HG03378 (cell line): ENCODE measurements at regions not wholly inside any gene's neighbourhood (a gene's known extent, or its start where the extent isn't known, plus 50 kb on each side); places are given as distances from the start of the nearest gene placed in this dataset.

Experiments used
- ATAC-seq: cut with Tn5 transposase; IDR thresholded peaks from one replicate; pipeline ENCODE4 v1.9.1; 2021; ENCODE audit warnings: mild to moderate bottlenecking, moderate library complexity; ENCODE audit not compliant: unreplicated experiment

DNA sequence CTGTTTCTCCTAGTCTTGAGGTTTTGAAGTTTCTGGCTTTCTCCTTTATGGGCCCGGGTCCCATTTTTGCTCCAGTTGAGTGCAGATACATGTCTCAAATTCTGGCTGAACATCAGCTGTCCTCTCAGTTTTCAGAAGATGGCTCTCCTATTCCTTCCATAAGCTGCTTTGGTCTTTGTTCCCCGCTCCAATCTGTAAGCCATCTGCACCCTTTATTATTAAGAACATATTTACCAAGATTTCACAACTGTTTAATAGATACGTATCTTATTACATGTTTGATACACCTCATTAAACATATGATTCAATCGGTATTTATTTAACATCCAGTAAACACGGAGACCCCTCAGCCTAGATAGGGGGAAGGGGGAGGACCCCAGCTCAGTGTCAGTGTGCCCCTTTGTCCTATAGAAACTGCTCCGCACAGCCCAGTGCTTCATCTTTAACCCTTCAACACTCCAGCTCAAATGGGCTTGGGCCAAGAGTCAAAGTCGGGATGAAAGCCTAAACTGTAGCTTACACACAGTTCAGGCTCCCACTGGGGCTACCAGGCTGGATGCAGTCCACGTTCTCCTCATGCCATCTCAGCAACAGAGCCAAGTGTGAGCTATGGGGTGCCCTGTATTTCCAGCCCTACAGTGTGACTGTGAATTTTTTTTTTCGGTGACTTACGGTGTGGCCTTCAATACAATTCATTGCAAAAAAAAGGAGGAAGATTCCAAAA, 166.0 kb upstream of the ZFHX3 start:
- no peak for ATAC-seq

DNA sequence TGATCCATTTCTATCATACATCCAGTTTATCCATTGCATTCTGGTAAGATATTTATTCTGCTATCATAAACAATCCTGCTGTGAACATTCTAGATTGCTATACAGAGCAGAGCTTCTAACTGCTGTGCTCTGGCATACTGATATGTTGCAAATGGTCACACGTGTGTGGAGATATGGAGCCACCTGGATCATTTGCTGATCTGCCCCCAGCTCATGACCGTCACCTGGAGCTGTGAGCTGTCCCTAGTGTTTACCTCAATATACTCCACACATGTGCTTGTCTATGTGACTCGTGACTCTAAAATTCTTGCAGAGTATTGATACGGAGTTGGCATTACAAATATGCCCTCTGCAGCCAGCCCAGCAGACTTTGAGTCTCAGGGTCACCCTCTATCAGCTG, 164.5 kb upstream of the ZFHX3 start:
- ATAC-seq = no peak

DNA sequence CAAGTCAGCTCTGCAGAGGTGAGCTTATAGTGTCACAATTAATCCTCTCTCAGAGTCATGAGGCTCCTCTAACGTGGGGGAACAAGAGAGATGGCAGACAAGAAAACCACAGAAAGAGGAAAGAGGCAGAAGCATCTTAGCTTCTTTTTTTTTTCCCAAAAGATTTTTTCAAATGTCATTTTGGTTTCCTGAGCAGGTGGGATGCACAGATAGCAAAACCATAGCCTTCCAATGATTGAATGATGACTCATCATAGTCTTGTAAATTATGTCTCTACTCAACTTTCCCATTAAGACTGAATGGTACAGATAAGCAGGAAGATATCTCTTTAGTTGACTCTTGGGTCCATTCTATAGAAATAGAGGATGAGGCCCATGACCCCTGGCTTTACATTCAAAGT, 162.8 kb upstream of the ZFHX3 start:
- no peak for ATAC-seq

- no peak for ATAC-seq
Measured at GRCh38 chr16:73210084-73210483, 162.2 kb upstream of the ZFHX3 start.

DNA sequence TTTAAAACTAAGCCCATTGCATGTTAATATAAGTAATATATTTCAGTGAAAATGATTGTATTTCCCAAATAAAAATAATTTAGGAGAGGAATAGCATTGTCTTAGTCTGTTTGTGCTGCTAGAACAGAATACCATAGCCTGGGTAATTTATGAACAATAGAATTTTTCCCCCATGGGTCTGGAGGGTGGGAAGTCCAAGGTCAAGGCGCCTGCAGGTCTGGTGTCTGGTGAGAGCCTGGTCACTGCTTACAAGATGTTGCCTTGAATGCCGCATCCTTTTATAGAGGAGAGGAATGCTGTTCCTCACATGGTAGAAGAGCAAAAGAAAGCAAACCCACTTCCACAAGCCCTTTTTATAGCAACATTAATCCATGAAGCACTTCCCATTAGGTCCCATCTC, 161.3 kb upstream of the ZFHX3 start:
- no peak for ATAC-seq

DNA sequence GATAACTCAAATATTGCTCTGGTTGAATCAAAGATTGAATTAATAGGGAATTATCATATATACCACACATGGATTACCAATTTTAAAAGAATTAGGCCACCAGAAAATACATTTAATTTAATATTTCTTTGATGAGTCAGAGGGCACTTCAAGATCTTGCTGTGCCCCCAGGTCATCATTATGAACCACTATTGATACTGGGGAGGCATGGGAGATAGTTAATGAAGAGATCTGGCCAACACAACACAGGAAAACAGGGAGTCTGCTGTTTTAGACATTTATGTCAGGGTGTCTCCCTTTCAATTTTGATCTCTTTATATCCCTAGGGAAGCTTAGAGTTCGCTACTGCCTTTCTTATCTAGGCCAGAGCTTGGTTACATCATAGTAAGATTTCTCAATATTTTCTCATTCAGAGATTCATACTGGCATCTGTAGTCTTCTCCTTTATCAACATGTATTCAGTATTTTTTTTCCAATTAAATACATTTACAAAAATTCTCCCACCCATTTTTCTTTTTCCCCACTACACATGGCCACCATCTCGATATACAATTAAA, 158.3 kb upstream of the ZFHX3 start:
- no peak for ATAC-seq

- no peak for ATAC-seq
Measured at GRCh38 chr16:73205153-73205886, 157.4 kb upstream of the ZFHX3 start.

- ATAC-seq = no peak
Measured at GRCh38 chr16:73204359-73205152, 156.6 kb upstream of the ZFHX3 start.

- no peak for ATAC-seq
Measured at GRCh38 chr16:73202161-73202729, 154.3 kb upstream of the ZFHX3 start.

DNA sequence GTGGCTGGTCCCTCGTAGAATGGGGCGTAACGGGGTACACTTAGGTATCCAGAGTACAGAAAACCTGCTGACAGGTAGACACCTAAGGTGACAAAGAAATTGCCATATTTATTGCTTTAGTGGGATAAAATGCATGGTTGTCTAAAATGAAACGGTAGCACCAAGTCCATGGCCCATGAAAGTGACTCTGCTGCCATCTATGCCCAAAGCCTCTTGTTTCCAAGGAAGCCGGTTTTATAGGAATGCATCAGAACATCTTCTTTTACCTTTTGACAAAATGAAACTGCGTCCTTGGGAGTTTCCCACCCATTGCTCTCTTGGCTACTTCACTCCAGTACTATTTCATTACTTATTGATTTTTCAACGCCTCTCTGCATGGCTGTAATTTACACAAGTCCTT, 151.3 kb upstream of the ZFHX3 start:
- no peak for ATAC-seq

GRCh38 chr16:73198481-73198880, 150.6 kb upstream of the ZFHX3 start:
- no peak for ATAC-seq

DNA sequence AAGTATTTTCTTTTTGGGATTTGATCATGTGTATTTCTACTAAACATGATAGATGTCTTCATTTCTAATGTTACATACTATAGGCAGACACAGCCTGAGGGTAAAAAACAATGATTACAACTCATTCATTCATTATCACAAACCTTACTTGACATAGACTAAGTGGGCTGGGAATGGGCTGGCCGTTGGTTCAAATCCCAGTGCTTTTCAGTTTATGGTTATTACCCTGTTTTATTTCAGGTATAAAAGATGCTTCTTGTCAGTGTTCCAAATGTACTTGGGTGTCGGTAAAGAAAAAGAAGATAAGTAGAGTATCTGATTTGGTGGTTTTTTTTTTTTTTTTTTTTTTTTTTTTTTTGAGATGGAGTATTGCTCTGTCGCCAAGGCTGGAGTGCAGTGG, 149.7 kb upstream of the ZFHX3 start:
- no peak for ATAC-seq

DNA sequence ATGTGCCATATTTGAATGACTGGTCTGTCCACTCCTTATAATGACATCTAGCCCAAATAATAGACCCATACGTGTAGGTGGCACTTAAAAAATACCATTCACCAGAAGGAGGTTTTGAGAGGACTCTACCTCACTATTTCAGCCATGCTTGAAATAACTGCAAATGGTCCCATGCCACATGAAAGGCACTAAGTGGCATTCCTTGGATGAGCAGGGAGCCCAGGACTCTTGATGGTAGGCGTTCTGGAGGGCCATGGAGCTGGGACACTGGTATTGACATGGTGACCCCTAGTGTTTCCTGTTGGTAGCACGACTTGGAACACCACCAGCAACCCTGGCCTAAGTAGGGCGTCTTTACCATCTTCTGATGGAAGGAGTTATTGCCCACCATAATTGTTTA, 148.7 kb upstream of the ZFHX3 start:
- peak; percentile 55 for ATAC-seq

GRCh38 chr16:73193464-73193863, 145.5 kb upstream of the ZFHX3 start:
- ATAC-seq = no peak

DNA sequence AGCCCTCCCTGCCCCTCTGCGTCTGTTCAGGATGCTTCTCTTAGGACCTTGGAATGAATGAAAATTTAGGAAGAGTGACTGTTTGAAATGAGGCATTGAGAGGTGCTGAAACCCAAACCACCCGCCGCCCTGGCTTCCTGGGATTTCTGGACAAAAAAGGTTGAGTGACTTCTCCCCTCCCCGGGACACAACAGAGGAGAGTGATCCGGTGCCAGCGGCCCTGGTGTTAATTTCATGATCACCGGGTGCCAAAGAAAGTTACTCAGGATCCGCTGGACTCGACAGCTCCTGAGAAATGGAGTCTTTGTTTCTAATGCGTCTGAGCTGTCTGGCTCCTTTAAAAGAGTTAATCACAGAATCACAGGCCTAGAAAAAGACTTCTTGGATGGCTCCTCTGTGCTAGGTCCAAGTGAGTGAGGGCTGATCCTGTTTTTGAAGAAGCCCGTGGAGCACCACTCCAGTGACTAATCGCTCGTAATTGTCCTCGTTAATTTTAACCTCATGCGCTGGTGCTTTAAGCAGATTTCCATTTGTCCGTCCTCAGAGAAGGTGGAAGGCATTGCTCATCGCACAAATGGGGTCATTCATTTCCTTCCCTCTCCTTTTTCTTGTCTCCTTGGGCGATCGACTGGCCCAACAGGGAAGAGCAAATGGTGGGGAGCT, 144.4 kb upstream of the ZFHX3 start:
- ATAC-seq = no peak

DNA sequence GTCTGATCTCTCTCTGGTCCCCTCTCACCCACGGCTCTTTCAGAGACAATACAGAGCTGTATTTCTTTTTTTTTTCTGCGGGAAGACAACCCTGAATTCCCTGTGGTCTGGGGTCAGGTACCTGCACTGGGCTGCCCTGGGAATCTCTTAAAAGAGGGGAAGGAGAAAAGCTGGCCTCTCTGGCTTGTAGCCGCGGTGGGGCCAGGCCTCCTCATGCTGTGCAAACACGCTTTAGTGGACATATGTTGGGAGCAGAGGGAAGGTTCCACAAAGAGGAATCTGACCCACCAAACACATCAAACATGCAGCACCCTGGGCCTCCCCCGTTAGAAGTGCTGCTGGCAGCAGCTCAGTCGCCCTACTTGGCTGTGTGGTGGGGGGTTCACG, 143.7 kb upstream of the ZFHX3 start:
- no peak for ATAC-seq

GRCh38 chr16:73190688-73191659, 143.0 kb upstream of the ZFHX3 start:
- no peak for ATAC-seq

DNA sequence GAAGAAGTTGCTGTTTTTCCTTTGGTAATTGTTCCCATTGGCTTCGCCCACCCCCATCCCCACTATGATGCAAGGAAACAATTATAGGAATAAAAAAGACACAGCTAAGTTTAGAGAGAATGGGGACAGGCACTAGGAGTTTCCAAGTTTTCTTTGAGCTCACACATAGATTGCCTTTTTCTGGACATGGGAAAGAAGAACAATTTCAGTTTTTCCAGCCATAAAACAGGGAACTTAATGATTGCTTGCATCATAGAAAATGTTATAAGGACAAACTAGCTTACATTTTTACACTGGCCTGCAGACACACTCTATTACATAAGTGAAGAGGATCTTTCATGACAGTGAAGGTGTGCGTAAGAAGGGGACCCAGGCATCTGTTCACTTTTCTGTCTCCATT, 142.3 kb upstream of the ZFHX3 start:
- no peak for ATAC-seq

- ATAC-seq = no peak
Measured at GRCh38 chr16:73189136-73189535, 141.2 kb upstream of the ZFHX3 start.
